Common myeloid progenitor, CD34-positive (primary cell): ENCODE measurements at regions not wholly inside any gene's neighbourhood (a gene's known extent, or its start where the extent isn't known, plus 50 kb on each side); places are given as distances from the start of the nearest gene placed in this dataset.

Experiments used
- CTCF ChIA-PET: fragments of 350-600 bp; sonication (Branson Sonifier 250); formaldehyde crosslinking; loops from one replicate; lab custom pipeline; 2021; ENCODE audit warnings: antibody characterized with exemption; lab: Charles Lee
- POLR2A ChIA-PET: fragments of 350-600 bp; sonication (Branson Sonifier 250); formaldehyde crosslinking; loops from one replicate; lab custom pipeline; 2021; ENCODE audit warnings: antibody characterized with exemption; lab: Charles Lee
- DNase-seq, 3 donors: peaks; one replicate each; pipeline versions ENCODE4 v3.0.0 to v3.0.0-alpha.2; 2013
- H3K27ac ChIP-seq, 2 experiments: 1 replicate in 1 of 2; 2 replicates in 1 of 2; pipeline ENCODE4 v1.7.0; 2013; ENCODE audit warnings: inconsistent platforms in 2 of 2, low read length in 2 of 2, mild to moderate bottlenecking in 2 of 2, low read depth in 1 of 2, moderate library complexity in 1 of 2; ENCODE audit not compliant: severe bottlenecking in 2 of 2, insufficient read depth in 1 of 2, poor library complexity in 1 of 2
- H3K27me3 ChIP-seq, 5 experiments: replicated peaks in 2 of 5; 1 replicate in 3 of 5; 2 replicates in 2 of 5; pipeline versions ENCODE4 v1.6.1 to v1.7.0; 2013; ENCODE audit warnings: low read length in 4 of 5, mild to moderate bottlenecking in 2 of 5, moderate library complexity in 2 of 5, inconsistent platforms in 1 of 5; ENCODE audit not compliant: insufficient read depth in 5 of 5, control insufficient read depth in 4 of 5
- H3K36me3 ChIP-seq, 4 experiments: 1 replicate in 2 of 4; 2 replicates in 2 of 4; pipeline versions ENCODE4 v1.6.1 to v1.7.0; 2013; ENCODE audit warnings: low read length in 3 of 4, control low read depth in 1 of 4, mild to moderate bottlenecking in 1 of 4; ENCODE audit not compliant: control insufficient read depth in 4 of 4, insufficient read depth in 4 of 4
- H3K4me1 ChIP-seq, 4 experiments: 1 replicate in 3 of 4; 2 replicates in 1 of 4; pipeline versions ENCODE4 v1.6.1 to v1.7.1; 2013; ENCODE audit warnings: low read length in 3 of 4, mild to moderate bottlenecking in 3 of 4, control low read depth in 1 of 4, inconsistent platforms in 1 of 4, moderate library complexity in 1 of 4; ENCODE audit not compliant: control insufficient read depth in 4 of 4, insufficient read depth in 4 of 4; ENCODE audit errors: control extremely low read depth in 1 of 4
- H3K4me3 ChIP-seq, 7 experiments: 1 replicate in 4 of 7; 2 replicates in 3 of 7; pipeline versions ENCODE4 v1.5.1 to v1.7.0; 2013; ENCODE audit warnings: mild to moderate bottlenecking in 7 of 7, low read length in 6 of 7, moderate library complexity in 6 of 7, inconsistent platforms in 2 of 7, low read depth in 2 of 7, control low read depth in 1 of 7; ENCODE audit not compliant: insufficient read depth in 4 of 7, control insufficient read depth in 1 of 7; ENCODE audit errors: extremely low read depth in 1 of 7
- H3K9me3 ChIP-seq, 5 experiments: 1 replicate in 4 of 5; 2 replicates in 1 of 5; pipeline versions ENCODE4 v1.6.1 to v1.7.1; 2013; ENCODE audit warnings: low read length in 4 of 5, mild to moderate bottlenecking in 2 of 5, inconsistent platforms in 1 of 5, low read depth in 1 of 5, moderate library complexity in 1 of 5; ENCODE audit not compliant: control insufficient read depth in 4 of 5, insufficient read depth in 2 of 5; ENCODE audit errors: control extremely low read depth in 1 of 5
- WGBS: methylation state at CpG from one replicate; pipeline ENCODE4 v1.1.5; 2013; ENCODE audit not compliant: insufficient coverage; 5-methylcytosine and 5-hydroxymethylcytosine counted together

DNA sequence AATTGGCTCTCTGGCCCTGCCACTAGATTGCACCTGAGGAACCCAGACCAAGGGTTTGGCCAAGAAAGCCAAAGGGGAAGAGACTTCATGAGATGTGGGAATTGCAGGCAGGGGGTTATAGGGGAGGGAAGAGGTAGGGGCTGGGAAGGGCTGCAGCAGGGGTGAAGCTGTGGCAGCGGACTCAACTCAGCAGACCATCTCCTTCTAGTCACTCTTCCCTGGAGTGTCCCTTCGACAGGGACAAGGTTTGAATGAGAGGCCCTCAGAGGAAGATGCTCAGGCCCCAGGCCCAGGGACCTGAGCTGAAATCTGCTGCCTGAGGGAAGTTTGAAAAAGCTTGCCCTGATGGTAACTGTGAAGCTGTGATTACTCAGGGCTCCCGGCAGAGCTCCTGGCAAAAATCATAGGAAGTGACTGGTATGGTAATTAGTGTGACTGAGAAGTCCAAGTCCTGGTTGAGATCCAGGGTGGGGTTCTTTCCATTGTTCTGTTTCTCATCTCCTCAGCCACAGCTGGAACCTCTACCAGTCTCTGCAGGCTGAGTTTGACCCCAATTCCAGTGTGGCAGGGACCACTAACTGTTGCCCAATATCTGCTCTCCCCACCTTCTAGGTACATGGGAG is 300.9 kb downstream of the CYP26B1 start:
- ChIA-PET CTCF (no interaction called here), POLR2A (no interaction called here)
- Histone ChIP-seq H3K4me3 (no peak overlapping the region), H3K4me1 (no peaks in the 10 kb centered on the region), H3K27ac (no peak overlapping the region), H3K27me3 (peaks cover 0 to 16% (median 7%) of the 10 kb centered on the region in 5 experiments), H3K9me3 (no peaks in the 10 kb centered on the region), H3K36me3 (no peaks in the 10 kb centered on the region)
- WGBS = 67% methylated on average over 1 of the region's 3 CpGs
- no peak for DNase-seq

- POLR2A ChIA-PET = no interaction called here
- H3K36me3 ChIP-seq = no peaks in the 10 kb centered on the region
- CTCF ChIA-PET = no interaction called here
- DNase-seq = no peak
- no peak overlapping the region for H3K4me3 ChIP-seq
- no peaks in the 10 kb centered on the region for H3K4me1 ChIP-seq
- H3K27ac ChIP-seq = no peak overlapping the region
- peaks cover 0 to 9% (median 0%) of the 10 kb centered on the region in 5 experiments for H3K27me3 ChIP-seq
- WGBS = 50% methylated on average over 1 of the region's 2 CpGs
- no peaks in the 10 kb centered on the region for H3K9me3 ChIP-seq
Observed at GRCh38 chr2:71846072-71846471, 301.6 kb downstream of the CYP26B1 start.

- ChIA-PET CTCF (no interaction called here), POLR2A (no interaction called here)
- Histone ChIP-seq H3K9me3 (no peaks in the 10 kb centered on the region), H3K4me1 (no peaks in the 10 kb centered on the region), H3K36me3 (no peaks in the 10 kb centered on the region), H3K27me3 (peaks cover 0 to 4% (median 0%) of the 10 kb centered on the region in 5 experiments), H3K27ac (no peak overlapping the region), H3K4me3 (no peak overlapping the region)
- 88% methylated on average over 1 of the region's 4 CpGs for WGBS
- DNase-seq = no peak
Observed at GRCh38 chr2:71844967-71845366, 302.7 kb downstream of the CYP26B1 start.

DNA sequence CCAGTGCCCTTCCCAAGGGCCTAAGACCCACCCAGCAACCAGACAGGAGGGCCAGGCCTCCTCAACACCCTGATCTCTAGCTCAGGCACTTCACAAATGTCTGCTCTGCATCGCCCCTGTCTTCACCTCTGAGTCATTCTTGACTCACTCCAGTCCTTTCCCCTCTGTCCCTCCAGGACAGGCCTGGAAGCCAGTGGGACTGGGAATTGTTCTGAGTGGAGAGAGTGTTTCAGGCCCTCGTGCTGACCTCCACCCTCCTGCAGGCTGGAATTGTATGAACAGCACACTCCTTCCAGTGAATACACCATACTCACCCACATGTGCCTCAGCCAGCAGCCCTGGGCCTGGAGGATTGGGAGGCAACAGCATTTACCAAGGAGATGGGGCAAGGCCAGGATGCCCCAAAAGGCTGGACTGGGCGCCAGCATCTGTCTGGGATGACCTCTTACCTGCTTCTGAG is 304.2 kb downstream of the CYP26B1 start:
- Histone ChIP-seq H3K36me3 (no peaks in the 10 kb centered on the region), H3K4me3 (no peak overlapping the region), H3K27ac (no peak overlapping the region), H3K4me1 (no peaks in the 10 kb centered on the region), H3K27me3 (no peaks in the 10 kb centered on the region), H3K9me3 (no peaks in the 10 kb centered on the region)
- no peak for DNase-seq
- CTCF ChIA-PET = no interaction called here
- POLR2A ChIA-PET = no interaction called here
- WGBS = 86% methylated on average over 1 of the region's 3 CpGs

DNA sequence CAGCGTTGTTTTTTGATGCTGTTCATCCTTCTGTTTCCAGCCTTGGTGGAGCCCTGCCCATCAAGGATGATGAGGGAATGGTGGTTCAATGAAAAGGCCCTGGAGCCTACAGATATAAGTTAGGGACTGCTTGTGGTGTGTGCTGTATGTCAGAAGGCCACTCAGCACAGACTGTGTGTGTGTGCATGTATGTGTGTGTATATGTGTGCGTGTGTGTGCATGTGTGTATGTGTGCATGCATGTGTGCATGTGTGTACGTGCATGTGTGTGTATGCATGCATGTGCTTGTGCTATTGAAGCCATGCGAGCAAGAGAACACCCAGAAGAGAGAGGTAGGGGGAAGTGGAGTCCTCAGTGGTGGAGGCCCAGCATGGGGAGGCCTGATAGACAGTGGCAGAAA is 304.9 kb downstream of the CYP26B1 start:
- Histone ChIP-seq H3K4me3 (no peak overlapping the region), H3K27me3 (peaks cover 0 to 1% (median 0%) of the 10 kb centered on the region in 5 experiments), H3K9me3 (no peaks in the 10 kb centered on the region), H3K27ac (no peak overlapping the region), H3K4me1 (no peaks in the 10 kb centered on the region), H3K36me3 (no peaks in the 10 kb centered on the region)
- POLR2A ChIA-PET = no interaction called here
- CTCF ChIA-PET = no interaction called here
- DNase-seq = no peak
- WGBS = 100% methylated on average over 2 of the region's 4 CpGs

- no CpG with 5 or more reads among the region's 2 CpGs for WGBS
- H3K4me1 ChIP-seq = no peaks in the 10 kb centered on the region
- peaks cover 0 to 1% (median 0%) of the 10 kb centered on the region in 5 experiments for H3K27me3 ChIP-seq
- no peak overlapping the region for H3K27ac ChIP-seq
- no peaks in the 10 kb centered on the region for H3K36me3 ChIP-seq
- no peak overlapping the region for H3K4me3 ChIP-seq
- H3K9me3 ChIP-seq = no peaks in the 10 kb centered on the region
- DNase-seq = no peak
- ChIA-PET POLR2A (no interaction called here), CTCF (no interaction called here)
Observed at GRCh38 chr2:71839826-71840225, 307.8 kb downstream of the CYP26B1 start.

GRCh38 chr2:71834796-71835195 is 312.9 kb downstream of the CYP26B1 start:
- POLR2A ChIA-PET = no interaction called here
- peaks cover 0 to 2% (median 0%) of the 10 kb centered on the region in 5 experiments for H3K9me3 ChIP-seq
- H3K27me3 ChIP-seq = peaks cover 0 to 10% (median 0%) of the 10 kb centered on the region in 5 experiments
- no peak for DNase-seq
- CTCF ChIA-PET = no interaction called here
- H3K4me1 ChIP-seq = no peaks in the 10 kb centered on the region
- H3K4me3 ChIP-seq = no peak overlapping the region
- 100% methylated on average over 1 of the region's 2 CpGs for WGBS
- H3K36me3 ChIP-seq = no peaks in the 10 kb centered on the region
- no peak overlapping the region for H3K27ac ChIP-seq
